ENCODE measurements at regions not wholly inside any gene's neighbourhood (a gene's known extent, or its start where the extent isn't known, plus 50 kb on each side); places are given as distances from the start of the nearest gene placed in this dataset.

DNA sequence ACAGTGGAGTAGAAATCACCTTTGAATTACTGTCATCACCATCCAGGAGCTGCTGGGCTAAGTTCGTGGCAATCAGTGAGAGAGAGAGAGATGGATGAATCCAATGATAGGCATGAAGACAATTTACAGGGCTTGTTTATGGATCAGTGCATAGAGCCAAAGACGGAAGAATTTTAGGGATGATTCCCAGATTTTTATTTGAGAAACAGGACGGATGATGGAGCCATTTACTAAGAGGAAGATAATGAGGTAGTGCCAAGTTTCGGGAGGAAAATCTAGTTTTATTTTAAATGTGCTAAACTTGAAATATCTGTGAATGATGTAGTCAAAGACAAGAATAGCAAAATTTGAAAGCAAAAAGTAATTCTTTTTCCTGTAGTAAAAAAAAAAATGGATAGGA is 394.2 kb upstream of the PAPPA start:
- TF ChIP-seq, protein P1, sequence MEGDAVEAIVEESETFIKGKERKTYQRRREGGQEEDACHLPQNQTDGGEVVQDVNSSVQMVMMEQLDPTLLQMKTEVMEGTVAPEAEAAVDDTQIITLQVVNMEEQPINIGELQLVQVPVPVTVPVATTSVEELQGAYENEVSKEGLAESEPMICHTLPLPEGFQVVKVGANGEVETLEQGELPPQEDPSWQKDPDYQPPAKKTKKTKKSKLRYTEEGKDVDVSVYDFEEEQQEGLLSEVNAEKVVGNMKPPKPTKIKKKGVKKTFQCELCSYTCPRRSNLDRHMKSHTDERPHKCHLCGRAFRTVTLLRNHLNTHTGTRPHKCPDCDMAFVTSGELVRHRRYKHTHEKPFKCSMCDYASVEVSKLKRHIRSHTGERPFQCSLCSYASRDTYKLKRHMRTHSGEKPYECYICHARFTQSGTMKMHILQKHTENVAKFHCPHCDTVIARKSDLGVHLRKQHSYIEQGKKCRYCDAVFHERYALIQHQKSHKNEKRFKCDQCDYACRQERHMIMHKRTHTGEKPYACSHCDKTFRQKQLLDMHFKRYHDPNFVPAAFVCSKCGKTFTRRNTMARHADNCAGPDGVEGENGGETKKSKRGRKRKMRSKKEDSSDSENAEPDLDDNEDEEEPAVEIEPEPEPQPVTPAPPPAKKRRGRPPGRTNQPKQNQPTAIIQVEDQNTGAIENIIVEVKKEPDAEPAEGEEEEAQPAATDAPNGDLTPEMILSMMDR (IDR thresholded peaks at IDR 0.05): no peak
- TF ChIP-seq POLR2AphosphoS5 (IDR thresholded peaks at IDR 0.05; ENCODE audit: low read depth, low read length): no peak
